HEK293 (cell line): ENCODE measurements at regions not wholly inside any gene's neighbourhood (a gene's known extent, or its start where the extent isn't known, plus 50 kb on each side); places are given as distances from the start of the nearest gene placed in this dataset.

Experiments used
- SCRT1 ChIP-seq: fragments of 450-650 bp; formaldehyde crosslinking; IDR thresholded peaks from 2 replicates; pipeline ENCODE4 v1.5.1; 2016; ENCODE audit warnings: missing biosample characterization, missing genetic modification characterization, borderline replicate concordance
- ZBTB17 ChIP-seq: fragments of 450-650 bp; formaldehyde crosslinking; IDR thresholded peaks from 2 replicates; pipeline ENCODE4 v1.5.1; 2016; ENCODE audit warnings: missing biosample characterization, missing genetic modification characterization
- ZNF335 ChIP-seq: fragments of 450-650 bp; formaldehyde crosslinking; conservative IDR thresholded peaks from 2 replicates; pipeline ENCODE4 v1.5.1; 2016; ENCODE audit warnings: missing biosample characterization, missing genetic modification characterization
- ZNF510 ChIP-seq: fragments of 450-650 bp; formaldehyde crosslinking; IDR thresholded peaks from 2 replicates; pipeline ENCODE4 v1.5.1; 2018; ENCODE audit warnings: mild to moderate bottlenecking, missing genetic modification characterization, missing biosample characterization; ENCODE audit not compliant: insufficient replicate concordance
- ZNF558 ChIP-seq: fragments of 450-650 bp; formaldehyde crosslinking; IDR thresholded peaks from 2 replicates; pipeline ENCODE4 v1.5.1; 2016; ENCODE audit warnings: missing biosample characterization, missing genetic modification characterization
- ZNF626 ChIP-seq: fragments of 450-650 bp; sonication (Bioruptor Pico); formaldehyde crosslinking; IDR thresholded peaks from 2 replicates; pipeline ENCODE4 v1.5.1; 2018; ENCODE audit warnings: missing biosample characterization, missing genetic modification characterization, inconsistent platforms
- ZNF785 ChIP-seq: fragments of 450-650 bp; formaldehyde crosslinking; IDR thresholded peaks from 2 replicates; pipeline ENCODE4 v1.5.1; 2016; ENCODE audit warnings: missing biosample characterization, missing genetic modification characterization
- ZNF792 ChIP-seq: fragments of 450-650 bp; formaldehyde crosslinking; IDR thresholded peaks from 2 replicates; pipeline ENCODE4 v1.5.1; 2016; ENCODE audit warnings: missing biosample characterization, missing genetic modification characterization
- TF ChIP-seq, protein P1 (sequence below): fragments of 450-650 bp; formaldehyde crosslinking; IDR thresholded peaks from 2 replicates; pipeline ENCODE4 v1.5.1; 2016; ENCODE audit warnings: missing biosample characterization, missing genetic modification characterization
- TF ChIP-seq, protein P2 (sequence below): fragments of 450-650 bp; formaldehyde crosslinking; IDR thresholded peaks from 2 replicates; pipeline ENCODE4 v1.5.1; 2016; ENCODE audit warnings: missing biosample characterization, missing genetic modification characterization, borderline replicate concordance
- TF ChIP-seq, protein P3 (sequence below): fragments of 450-650 bp; formaldehyde crosslinking; IDR thresholded peaks from 2 replicates; pipeline ENCODE4 v1.5.1; 2016; ENCODE audit warnings: missing biosample characterization, missing genetic modification characterization, low read depth
- TF ChIP-seq, protein P4 (sequence below): fragments of 450-650 bp; formaldehyde crosslinking; IDR thresholded peaks from 2 replicates; pipeline ENCODE4 v1.5.1; 2016; ENCODE audit warnings: missing biosample characterization, missing genetic modification characterization
- TF ChIP-seq, protein P5 (sequence below): fragments of 450-650 bp; formaldehyde crosslinking; IDR thresholded peaks from 2 replicates; pipeline ENCODE4 v1.5.1; 2016; ENCODE audit warnings: missing biosample characterization, missing genetic modification characterization

DNA sequence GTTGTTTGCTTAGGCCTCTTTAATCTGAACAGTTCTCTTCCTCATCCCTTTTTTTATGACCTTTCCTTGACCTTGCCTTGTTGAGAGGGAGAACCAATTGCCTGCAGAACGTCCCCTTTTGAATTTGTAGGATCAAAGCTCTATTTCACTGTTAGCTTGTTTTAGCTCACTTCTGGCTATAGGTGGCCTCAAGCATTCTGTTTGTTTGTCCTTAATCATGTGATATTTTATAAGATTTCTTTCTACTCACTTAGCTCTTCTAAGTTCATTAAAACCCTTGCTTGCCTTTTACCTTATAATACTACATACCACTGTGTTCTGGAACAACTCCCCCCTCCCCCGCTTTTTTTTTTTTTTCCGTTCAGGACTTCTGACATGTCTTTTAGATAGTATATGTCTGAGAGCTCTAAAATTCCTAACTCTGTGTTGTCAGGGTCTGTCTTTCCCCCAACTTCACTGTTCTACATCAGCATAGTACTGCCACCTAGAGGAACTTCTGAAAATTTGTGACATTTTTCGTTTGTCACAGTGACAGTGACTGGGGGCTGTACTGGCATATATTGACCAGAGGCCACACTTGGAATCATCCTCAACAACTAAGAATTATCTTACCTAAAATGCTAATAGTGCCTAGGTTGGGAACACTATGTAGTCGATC, 128.5 kb downstream of the LARP7 start:
- TF ChIP-seq, protein P1, sequence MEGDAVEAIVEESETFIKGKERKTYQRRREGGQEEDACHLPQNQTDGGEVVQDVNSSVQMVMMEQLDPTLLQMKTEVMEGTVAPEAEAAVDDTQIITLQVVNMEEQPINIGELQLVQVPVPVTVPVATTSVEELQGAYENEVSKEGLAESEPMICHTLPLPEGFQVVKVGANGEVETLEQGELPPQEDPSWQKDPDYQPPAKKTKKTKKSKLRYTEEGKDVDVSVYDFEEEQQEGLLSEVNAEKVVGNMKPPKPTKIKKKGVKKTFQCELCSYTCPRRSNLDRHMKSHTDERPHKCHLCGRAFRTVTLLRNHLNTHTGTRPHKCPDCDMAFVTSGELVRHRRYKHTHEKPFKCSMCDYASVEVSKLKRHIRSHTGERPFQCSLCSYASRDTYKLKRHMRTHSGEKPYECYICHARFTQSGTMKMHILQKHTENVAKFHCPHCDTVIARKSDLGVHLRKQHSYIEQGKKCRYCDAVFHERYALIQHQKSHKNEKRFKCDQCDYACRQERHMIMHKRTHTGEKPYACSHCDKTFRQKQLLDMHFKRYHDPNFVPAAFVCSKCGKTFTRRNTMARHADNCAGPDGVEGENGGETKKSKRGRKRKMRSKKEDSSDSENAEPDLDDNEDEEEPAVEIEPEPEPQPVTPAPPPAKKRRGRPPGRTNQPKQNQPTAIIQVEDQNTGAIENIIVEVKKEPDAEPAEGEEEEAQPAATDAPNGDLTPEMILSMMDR, result no peak
- TF ChIP-seq, protein P2, sequence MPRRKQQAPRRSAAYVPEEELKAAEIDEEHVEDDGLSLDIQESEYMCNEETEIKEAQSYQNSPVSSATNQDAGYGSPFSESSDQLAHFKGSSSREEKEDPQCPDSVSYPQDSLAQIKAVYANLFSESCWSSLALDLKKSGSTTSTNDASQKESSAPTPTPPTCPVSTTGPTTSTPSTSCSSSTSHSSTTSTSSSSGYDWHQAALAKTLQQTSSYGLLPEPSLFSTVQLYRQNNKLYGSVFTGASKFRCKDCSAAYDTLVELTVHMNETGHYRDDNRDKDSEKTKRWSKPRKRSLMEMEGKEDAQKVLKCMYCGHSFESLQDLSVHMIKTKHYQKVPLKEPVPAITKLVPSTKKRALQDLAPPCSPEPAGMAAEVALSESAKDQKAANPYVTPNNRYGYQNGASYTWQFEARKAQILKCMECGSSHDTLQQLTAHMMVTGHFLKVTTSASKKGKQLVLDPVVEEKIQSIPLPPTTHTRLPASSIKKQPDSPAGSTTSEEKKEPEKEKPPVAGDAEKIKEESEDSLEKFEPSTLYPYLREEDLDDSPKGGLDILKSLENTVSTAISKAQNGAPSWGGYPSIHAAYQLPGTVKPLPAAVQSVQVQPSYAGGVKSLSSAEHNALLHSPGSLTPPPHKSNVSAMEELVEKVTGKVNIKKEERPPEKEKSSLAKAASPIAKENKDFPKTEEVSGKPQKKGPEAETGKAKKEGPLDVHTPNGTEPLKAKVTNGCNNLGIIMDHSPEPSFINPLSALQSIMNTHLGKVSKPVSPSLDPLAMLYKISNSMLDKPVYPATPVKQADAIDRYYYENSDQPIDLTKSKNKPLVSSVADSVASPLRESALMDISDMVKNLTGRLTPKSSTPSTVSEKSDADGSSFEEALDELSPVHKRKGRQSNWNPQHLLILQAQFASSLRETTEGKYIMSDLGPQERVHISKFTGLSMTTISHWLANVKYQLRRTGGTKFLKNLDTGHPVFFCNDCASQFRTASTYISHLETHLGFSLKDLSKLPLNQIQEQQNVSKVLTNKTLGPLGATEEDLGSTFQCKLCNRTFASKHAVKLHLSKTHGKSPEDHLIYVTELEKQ (tag by site-specific recombination), result no peak
- TF ChIP-seq ZNF510 (tag by site-specific recombination) (no peak), ZNF335 (peak; percentile 74), ZNF558 (tag by site-specific recombination) (no peak), ZNF785 (tag by site-specific recombination) (no peak), ZNF792 (no peak), SCRT1 (tag by site-specific recombination) (no peak), ZNF626 (tag by site-specific recombination) (no peak), ZBTB17 (0 out of 2 replicates have a peak, but pooled peaks have one; percentile 16)
- TF ChIP-seq, protein P3, sequence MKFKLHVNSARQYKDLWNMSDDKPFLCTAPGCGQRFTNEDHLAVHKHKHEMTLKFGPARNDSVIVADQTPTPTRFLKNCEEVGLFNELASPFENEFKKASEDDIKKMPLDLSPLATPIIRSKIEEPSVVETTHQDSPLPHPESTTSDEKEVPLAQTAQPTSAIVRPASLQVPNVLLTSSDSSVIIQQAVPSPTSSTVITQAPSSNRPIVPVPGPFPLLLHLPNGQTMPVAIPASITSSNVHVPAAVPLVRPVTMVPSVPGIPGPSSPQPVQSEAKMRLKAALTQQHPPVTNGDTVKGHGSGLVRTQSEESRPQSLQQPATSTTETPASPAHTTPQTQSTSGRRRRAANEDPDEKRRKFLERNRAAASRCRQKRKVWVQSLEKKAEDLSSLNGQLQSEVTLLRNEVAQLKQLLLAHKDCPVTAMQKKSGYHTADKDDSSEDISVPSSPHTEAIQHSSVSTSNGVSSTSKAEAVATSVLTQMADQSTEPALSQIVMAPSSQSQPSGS (tag by site-specific recombination), result no peak
- TF ChIP-seq, protein P4, sequence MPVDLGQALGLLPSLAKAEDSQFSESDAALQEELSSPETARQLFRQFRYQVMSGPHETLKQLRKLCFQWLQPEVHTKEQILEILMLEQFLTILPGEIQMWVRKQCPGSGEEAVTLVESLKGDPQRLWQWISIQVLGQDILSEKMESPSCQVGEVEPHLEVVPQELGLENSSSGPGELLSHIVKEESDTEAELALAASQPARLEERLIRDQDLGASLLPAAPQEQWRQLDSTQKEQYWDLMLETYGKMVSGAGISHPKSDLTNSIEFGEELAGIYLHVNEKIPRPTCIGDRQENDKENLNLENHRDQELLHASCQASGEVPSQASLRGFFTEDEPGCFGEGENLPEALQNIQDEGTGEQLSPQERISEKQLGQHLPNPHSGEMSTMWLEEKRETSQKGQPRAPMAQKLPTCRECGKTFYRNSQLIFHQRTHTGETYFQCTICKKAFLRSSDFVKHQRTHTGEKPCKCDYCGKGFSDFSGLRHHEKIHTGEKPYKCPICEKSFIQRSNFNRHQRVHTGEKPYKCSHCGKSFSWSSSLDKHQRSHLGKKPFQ (tag by site-specific recombination), result no peak
- TF ChIP-seq, protein P5, sequence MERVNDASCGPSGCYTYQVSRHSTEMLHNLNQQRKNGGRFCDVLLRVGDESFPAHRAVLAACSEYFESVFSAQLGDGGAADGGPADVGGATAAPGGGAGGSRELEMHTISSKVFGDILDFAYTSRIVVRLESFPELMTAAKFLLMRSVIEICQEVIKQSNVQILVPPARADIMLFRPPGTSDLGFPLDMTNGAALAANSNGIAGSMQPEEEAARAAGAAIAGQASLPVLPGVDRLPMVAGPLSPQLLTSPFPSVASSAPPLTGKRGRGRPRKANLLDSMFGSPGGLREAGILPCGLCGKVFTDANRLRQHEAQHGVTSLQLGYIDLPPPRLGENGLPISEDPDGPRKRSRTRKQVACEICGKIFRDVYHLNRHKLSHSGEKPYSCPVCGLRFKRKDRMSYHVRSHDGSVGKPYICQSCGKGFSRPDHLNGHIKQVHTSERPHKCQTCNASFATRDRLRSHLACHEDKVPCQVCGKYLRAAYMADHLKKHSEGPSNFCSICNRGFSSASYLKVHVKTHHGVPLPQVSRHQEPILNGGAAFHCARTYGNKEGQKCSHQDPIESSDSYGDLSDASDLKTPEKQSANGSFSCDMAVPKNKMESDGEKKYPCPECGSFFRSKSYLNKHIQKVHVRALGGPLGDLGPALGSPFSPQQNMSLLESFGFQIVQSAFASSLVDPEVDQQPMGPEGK (tag by site-specific recombination), result no peak
